ENCODE measurements at regions not wholly inside any gene's neighbourhood (a gene's known extent, or its start where the extent isn't known, plus 50 kb on each side); places are given as distances from the start of the nearest gene placed in this dataset.

- DNase-seq (ENCODE audit: low read depth in 1 of 2, low spot score in 1 of 2) = no peak
Measured at GRCh38 chr4:1491328-1492141, 85.3 kb upstream of the NKX1-1 start.

DNA sequence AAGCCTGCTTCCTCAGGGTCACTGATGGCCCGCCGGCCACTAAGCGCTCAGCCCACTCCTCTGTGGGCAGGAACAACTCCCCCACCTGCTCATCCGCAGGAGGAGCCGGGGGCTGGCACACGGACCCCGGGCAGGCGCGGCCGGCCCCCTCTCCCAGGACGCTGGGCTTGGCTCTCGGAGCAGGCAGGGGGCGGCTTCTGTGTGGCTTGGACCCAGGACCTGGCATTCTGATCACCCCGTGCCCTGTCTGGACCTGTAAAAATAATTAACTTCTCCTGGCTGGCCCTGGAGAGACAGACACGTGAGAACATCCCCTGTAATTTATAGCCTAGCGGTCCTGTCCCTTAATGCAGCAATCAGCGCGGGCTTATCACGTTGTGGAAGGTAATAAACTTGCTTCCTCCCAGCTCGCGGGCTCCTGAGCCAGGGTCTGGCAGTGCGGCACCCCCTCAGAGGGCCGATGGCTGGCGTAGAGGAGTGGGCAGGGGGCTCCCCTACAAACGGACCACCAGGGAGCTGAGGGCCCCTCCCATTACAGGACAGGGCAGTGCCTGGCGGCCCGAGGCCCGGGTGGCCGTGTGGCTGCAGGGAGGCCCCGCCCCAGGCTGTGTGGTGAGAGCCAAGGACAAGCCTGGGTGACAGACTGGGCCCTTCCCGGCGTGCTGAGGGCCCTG, 84.5 kb upstream of the NKX1-1 start:
- TF ChIP-seq POLR2AphosphoS5 (IDR thresholded peaks at IDR 0.05; ENCODE audit: low read depth) (no peak), GABPA (IDR thresholded peaks at IDR 0.05; ENCODE audit: low read depth) (no peak), SPI1 (IDR thresholded peaks at IDR 0.05; ENCODE audit: borderline replicate concordance, low read depth) (no peak), CTCF (IDR thresholded peaks at IDR 0.05; ENCODE audit: insufficient read depth, low read length) (no peak), REST (IDR thresholded peaks at IDR 0.05; ENCODE audit: insufficient replicate concordance, low read depth) (no peak)
- no peaks in the 10 kb centered on the region for H3K27me3 ChIP-seq (ENCODE audit: insufficient read depth, poor library complexity, severe bottlenecking)
- no peak overlapping the region for H3K4me3 ChIP-seq (replicated peaks; ENCODE audit: insufficient read depth, low read length)
- H3K27ac ChIP-seq (replicated peaks) = no peak overlapping the region
- no peak for DNase-seq (ENCODE audit: low read depth in 1 of 2, low spot score in 1 of 2)

More at GRCh38 chr4:1491328-1492141, 85.3 kb upstream of the NKX1-1 start:
- TF ChIP-seq POLR2AphosphoS5 (IDR thresholded peaks at IDR 0.05; ENCODE audit: low read depth) (no peak), SPI1 (IDR thresholded peaks at IDR 0.05; ENCODE audit: borderline replicate concordance, low read depth) (no peak), REST (IDR thresholded peaks at IDR 0.05; ENCODE audit: insufficient replicate concordance, low read depth) (no peak), GABPA (IDR thresholded peaks at IDR 0.05; ENCODE audit: low read depth) (no peak)
- H3K27me3 ChIP-seq (ENCODE audit: insufficient read depth, poor library complexity, severe bottlenecking) = no peaks in the 10 kb centered on the region
- H3K27ac ChIP-seq (replicated peaks) = no peak overlapping the region
- no peak overlapping the region for H3K4me3 ChIP-seq (replicated peaks; ENCODE audit: insufficient read depth, low read length)

- DNase-seq (ENCODE audit: low read depth in 1 of 2, low spot score in 1 of 2) = no peak
- TF ChIP-seq GABPA (IDR thresholded peaks at IDR 0.05; ENCODE audit: low read depth) (no peak), REST (IDR thresholded peaks at IDR 0.05; ENCODE audit: insufficient replicate concordance, low read depth) (no peak), POLR2AphosphoS5 (IDR thresholded peaks at IDR 0.05; ENCODE audit: low read depth) (no peak), CTCF (IDR thresholded peaks at IDR 0.05; ENCODE audit: insufficient read depth, low read length) (no peak), SPI1 (IDR thresholded peaks at IDR 0.05; ENCODE audit: borderline replicate concordance, low read depth) (no peak)
- Histone ChIP-seq H3K4me3 (replicated peaks; ENCODE audit: insufficient read depth, low read length) (no peak overlapping the region), H3K27ac (replicated peaks) (no peak overlapping the region), H3K27me3 (ENCODE audit: insufficient read depth, poor library complexity, severe bottlenecking) (no peaks in the 10 kb centered on the region)
Measured at GRCh38 chr4:1490011-1490653, 83.9 kb upstream of the NKX1-1 start.
